SKM-1 treated with dmso at 0.1 percent for 144 hours (cell line): ENCODE measurements at regions not wholly inside any gene's neighbourhood (a gene's known extent, or its start where the extent isn't known, plus 50 kb on each side); places are given as distances from the start of the nearest gene placed in this dataset.

Experiments used
- DNase-seq: peaks from one replicate; lab custom pipeline; 2025; ENCODE audit not compliant: unreplicated experiment; lab: John Stamatoyannopoulos, UW

DNA sequence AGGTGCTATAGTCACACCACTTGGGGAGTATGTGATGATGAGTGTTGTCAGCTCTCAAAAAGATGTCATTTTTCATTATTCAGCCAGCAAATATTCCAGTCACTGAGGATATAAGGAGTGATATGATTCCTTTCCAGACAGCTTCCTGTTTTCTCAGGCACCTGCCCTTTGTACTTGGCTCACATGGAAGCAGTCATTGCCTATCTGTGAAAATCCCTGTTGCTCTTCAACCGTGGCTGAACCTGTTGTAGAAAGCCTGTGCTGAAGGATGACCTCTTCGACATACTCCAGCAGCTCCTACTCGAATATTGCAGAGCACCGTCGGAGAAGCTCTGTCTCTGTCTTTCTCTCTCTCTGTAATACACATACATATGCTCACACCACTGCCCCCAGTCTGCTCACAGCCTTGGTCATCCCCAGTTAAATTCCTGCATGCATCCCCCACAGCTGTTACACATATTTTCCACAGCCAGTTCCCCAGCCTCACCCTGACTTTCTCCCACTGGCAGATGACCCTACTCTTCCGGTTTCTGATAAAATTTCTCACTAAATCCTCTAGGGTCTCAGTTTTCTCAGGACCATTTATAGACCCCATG, 204.2 kb upstream of the ARGLU1 start:
- DNase-seq = no peak

DNA sequence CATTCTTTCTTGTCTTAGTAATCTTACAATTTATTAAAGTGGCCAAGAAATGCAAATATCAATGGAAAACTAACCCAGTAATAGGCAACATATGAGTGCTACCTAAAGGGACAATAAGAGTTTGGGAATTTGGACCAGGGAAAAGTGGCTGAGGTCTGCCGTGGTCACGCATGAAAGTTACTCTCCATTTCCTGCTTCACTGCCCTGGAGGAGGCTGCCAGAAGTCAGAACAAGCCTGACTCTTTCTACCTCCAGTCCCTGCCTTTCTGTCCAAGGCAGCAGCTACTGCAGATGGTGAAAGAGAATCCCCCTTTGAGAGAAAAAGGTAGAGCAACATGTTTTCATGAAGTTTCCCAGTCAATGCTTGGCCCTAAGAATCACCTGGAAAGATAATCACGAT, 201.1 kb upstream of the ARGLU1 start:
- DNase-seq = no peak

- no peak for DNase-seq
These were observed 194.8 kb upstream of the ARGLU1 start for GRCh38 chr13:106762708-106763107.

DNA sequence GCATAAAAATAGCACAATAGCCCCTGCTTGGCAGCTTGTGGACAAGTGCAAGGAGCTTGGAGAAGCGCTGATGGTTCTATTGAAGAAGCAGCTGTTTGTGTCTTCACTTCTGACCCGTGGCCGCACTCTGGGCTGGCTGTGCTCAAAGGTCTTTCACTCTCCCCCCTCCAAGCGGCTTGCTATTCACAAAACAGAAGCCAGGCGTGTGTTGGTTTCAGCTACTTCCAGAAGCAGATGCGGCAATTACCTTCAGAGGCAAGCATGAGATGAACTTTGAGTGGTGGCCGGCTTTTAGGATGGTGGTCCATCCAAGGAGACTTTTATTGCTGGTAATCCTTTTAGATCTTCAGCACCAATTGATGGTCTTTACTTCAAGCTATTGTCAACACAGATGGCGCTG, 188.5 kb upstream of the ARGLU1 start:
- DNase-seq = no peak

DNA sequence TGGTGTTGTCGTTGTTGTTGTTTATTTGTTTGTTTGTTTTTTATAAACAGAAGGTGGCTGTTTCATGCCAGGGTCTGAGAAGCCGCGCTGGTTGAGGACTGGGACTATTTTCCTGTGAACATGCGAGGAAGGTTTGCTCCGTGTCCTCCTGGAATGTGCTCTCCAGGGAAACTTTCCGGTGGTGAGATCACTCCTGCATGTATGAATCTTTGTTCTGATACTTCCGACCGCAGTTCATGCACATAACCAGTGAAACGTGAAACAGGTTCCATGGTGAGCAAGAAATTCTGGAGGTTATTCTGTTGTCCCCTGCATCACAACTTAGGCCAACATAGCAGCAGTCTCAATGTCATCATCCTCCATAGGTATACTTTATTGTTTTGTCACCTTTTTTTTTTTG, 187.6 kb upstream of the ARGLU1 start:
- no peak for DNase-seq

- DNase-seq = no peak
These were observed 185.3 kb upstream of the ARGLU1 start for GRCh38 chr13:106753251-106753650.

DNA sequence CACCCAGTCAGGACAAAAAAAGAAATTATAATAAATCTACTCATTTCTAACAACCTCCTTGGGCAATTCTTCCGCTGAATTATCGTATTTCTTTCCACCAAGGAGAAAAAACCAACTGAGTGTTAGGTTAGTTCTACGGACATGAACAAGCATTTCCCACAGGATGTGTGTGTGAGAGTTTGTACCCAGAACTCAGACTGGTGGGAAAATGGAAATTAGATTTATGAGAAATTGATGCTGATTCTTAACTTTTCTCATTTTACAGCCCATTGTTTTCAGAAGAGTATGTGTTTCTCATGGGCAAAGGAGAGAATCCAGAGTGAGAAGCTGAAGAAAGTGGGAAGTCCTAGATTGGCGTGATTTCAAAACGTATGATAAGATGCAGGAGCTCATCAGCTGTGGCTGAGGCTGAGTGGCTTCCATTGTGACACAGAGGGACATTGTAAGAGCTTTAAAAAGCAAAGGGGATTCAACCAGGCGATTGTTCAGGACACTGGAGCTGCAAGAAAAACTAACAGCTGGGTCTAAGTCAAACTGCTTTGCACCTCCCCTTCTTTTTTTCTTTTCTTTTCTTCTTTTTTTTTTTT, 184.7 kb upstream of the ARGLU1 start:
- no peak for DNase-seq

- DNase-seq = no peak
These were observed 180.8 kb upstream of the ARGLU1 start for GRCh38 chr13:106748785-106749184.

DNA sequence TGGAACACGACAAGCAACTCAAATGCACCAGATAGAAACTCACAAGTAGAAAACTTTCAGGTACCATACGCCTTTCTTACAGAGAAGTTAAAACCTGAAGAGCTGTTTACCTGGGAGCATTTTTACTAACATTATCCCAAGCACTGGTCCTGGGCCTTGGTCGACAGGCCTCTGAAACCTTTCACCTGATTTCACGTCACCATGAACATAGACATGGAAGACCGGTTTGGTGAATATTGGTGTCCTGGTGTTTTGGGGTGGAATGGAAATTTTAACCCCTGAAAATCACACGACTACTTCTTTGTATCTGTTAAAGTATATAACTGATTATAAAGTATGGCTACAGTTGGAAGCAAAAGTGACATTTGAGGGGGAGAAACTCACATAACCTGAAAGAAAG, 176.6 kb upstream of the ARGLU1 start:
- no peak for DNase-seq

DNA sequence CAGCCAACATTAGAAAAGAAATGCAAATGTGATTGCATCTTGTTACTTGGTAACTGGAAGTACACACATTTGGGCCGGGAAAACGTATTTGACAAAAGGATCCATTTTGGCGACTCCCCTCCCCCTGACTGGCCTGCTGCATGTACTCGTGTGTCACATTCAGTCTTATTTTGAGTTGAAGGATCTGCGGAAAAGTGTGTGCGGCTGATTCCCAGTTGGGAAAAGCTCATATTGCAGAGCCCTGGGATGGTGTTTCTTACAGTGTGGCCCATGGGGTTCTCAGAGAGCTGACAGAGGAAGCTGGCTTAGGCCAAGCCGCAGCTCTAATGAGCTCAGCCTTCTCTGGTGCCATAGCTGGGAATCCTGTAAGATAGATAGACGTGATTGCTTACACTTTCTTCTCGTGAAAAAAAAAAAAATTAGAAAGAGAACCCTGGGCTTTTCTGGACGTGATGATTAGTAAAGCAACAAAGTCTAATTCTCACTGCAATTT, 170.3 kb upstream of the ARGLU1 start:
- no peak for DNase-seq

DNA sequence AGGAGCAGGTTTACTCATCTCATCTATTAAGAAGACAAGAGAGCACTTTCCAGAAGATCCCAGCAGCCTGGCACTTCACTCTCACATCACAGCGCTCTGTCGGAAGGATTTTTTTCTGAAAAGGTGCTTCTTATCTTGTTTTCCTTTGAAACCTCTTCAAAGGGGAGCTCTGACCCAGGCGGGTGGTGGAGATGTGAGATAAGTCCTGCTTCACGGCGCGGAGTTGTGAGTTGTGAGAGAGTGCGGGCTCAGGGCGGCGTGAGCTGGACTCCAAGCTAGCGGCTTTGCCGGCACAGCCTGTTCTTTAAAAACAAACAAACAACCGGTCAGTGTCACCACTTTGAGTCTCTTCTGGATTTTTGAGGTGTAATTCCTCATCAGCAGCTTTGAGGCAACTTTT, 169.0 kb upstream of the ARGLU1 start:
- DNase-seq = no peak

GRCh38 chr13:106734198-106734597, 166.3 kb upstream of the ARGLU1 start:
- no peak for DNase-seq

DNA sequence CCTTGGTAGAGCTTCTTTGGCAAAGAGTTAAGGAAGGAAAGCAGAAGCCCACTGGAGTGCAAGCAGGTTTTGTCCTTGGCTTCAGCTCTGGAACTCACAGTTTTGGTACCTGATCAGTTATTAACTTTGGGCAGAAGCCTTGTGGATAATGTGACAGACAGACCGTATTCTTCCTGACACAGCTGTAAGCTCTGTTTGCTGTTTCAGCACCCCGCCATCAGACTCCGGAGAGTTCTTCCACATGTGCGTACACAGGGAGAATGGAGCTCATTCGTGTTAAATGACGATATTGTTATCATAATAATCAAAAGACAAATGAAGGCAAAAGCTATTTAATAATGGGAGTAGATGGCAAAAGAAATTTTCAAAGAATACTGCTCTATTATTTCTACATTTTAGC, 155.1 kb upstream of the ARGLU1 start:
- DNase-seq = no peak

GRCh38 chr13:106722620-106723019, 154.7 kb upstream of the ARGLU1 start:
- no peak for DNase-seq

GRCh38 chr13:106721599-106721998, 153.7 kb upstream of the ARGLU1 start:
- DNase-seq = no peak

GRCh38 chr13:106714271-106714982, 146.5 kb upstream of the ARGLU1 start:
- DNase-seq = no peak

- DNase-seq = no peak
These were observed 144.4 kb upstream of the ARGLU1 start for GRCh38 chr13:106712381-106712780.

DNA sequence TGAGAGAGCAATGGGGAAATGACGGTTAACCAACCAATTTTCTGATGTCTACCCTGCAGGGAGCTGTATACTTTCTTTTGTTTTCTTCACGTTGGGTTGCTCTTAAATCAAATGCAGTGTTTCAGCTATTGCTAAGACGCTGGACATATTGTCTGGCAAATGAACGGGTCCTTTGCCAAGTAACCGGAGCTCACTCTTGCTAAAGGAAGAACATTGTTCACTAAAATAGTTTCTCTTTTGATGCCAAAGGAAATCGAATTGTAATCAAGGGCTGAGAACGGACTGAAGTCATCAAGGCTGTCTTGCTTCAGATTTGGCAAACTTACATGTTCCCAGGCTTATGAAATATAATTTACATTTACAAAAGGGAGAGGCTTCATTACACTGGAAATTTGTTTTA, 142.3 kb upstream of the ARGLU1 start:
- no peak for DNase-seq

GRCh38 chr13:106709522-106709921, 141.6 kb upstream of the ARGLU1 start:
- no peak for DNase-seq

DNA sequence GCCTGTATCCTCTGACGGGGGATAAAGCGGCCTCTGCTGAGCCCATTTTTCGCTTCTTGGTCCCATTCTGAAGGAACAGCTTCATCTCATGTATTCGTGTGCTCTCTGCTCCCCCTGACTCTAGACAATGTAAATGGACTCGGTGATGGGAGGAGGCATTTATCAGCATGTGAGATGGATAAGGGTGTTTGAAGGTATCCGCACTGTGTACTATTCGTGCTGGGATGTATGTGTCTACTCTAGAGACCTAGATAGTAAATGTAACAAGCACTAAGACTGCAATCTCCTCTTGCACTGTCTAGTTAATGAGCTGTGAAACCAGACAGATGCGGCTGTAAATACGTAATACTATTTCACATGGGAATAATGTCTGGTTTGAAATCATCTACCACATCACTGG, 134.6 kb upstream of the ARGLU1 start:
- DNase-seq = no peak

DNA sequence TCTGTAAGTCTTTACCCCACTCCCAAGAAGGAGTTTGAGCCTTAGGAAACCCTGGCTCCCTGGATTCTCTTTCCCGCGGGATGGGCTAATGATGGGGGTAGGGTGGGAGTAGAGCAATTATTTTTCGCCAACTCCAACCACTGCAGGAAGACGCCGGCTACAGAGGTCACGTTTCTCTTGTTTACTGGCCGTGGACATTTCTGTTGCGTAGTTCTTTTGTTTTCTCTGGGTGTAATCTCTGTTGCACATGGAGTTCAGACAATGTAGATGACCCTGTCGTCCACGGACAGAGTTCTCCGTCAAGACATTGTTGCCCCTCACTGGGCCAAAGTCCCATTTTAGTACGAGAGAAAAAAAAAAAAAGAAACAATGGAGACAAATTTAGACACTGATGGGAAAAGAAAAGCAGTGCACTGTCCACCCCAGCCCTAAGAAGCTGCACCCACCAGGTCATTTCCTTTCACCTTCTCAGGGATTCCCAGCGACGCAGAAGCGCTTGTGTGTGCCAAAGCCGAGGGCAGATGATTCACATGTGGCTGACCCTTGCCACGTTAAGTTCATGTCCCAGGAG, 133.9 kb upstream of the ARGLU1 start:
- no peak for DNase-seq

- no peak for DNase-seq
These were observed 132.5 kb upstream of the ARGLU1 start for GRCh38 chr13:106700439-106700838.
